ENCODE measurements at regions not wholly inside any gene's neighbourhood (a gene's known extent, or its start where the extent isn't known, plus 50 kb on each side); places are given as distances from the start of the nearest gene placed in this dataset.

GRCh38 chr7:68421712-68422111 lies 1176.6 kb upstream of the AUTS2 start:
- TF ChIP-seq POLR2AphosphoS5 (IDR thresholded peaks at IDR 0.05; ENCODE audit: low read depth, low read length) (no peak), SIN3A (IDR thresholded peaks at IDR 0.05; ENCODE audit: borderline replicate concordance, insufficient read depth, low read length) (no peak)

Measured in PFSK-1 (cell line).